Esophagus muscularis mucosa (tissue), 3 donors: ENCODE measurements at regions not wholly inside any gene's neighbourhood (a gene's known extent, or its start where the extent isn't known, plus 50 kb on each side); places are given as distances from the start of the nearest gene placed in this dataset.

Experiments used
- POLR2A ChIP-seq: fragments of 450-650 bp; IDR thresholded peaks from one replicate; pipeline ENCODE4 v1.6.1; 2017; ENCODE audit warnings: antibody characterized with exemption, moderate library complexity, mild to moderate bottlenecking, low read depth
- POLR2AphosphoS5 ChIP-seq, 2 donors: sonication (generic); formaldehyde crosslinking; IDR thresholded peaks; one replicate each; pipeline ENCODE4 v1.6.1; 2017; ENCODE audit warnings: antibody characterized with exemption in 2 of 2
- TF ChIP-seq, protein P1 (sequence below), 3 experiments: fragments of 200-600 bp in 2 of 3; fragments of 450-650 bp in 1 of 3; sonication (generic) in 2 of 3; IDR thresholded peaks; one replicate each; pipeline ENCODE4 v1.5.1; 2017 to 2019; ENCODE audit warnings: antibody characterized with exemption in 3 of 3, mild to moderate bottlenecking in 2 of 3, moderate library complexity in 1 of 3

DNA sequence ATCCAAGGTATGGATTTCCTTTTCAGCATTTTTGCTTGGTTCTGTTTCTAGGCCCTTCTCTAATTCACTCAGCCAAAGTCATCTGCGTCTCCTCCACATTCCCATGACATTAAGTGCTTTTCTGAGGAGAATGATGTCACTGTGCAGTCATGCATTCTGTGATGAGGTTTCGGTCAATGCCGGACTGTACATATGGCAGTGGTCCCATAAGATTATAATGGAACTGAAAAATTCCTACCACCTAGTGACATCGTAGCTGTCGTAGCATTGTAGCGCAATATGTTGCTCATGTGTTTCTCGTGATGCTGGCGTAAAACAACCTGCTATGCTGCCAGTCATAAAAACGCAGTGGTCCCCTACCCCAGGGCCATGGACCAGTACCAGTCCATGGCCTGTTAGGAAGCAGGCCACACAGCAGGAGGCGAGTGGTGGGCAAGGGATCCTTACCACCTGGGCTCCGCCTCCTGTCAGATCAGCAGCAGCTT, 63.4 kb upstream of the TNFRSF19 start:
- no peak for TF ChIP-seq POLR2A
- TF ChIP-seq, protein P1, sequence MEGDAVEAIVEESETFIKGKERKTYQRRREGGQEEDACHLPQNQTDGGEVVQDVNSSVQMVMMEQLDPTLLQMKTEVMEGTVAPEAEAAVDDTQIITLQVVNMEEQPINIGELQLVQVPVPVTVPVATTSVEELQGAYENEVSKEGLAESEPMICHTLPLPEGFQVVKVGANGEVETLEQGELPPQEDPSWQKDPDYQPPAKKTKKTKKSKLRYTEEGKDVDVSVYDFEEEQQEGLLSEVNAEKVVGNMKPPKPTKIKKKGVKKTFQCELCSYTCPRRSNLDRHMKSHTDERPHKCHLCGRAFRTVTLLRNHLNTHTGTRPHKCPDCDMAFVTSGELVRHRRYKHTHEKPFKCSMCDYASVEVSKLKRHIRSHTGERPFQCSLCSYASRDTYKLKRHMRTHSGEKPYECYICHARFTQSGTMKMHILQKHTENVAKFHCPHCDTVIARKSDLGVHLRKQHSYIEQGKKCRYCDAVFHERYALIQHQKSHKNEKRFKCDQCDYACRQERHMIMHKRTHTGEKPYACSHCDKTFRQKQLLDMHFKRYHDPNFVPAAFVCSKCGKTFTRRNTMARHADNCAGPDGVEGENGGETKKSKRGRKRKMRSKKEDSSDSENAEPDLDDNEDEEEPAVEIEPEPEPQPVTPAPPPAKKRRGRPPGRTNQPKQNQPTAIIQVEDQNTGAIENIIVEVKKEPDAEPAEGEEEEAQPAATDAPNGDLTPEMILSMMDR (IDR thresholded peaks at IDR 0.05): no peak
- no peak for TF ChIP-seq POLR2AphosphoS5 (IDR thresholded peaks at IDR 0.05)
